H1 (cell line): ENCODE measurements at regions not wholly inside any gene's neighbourhood (a gene's known extent, or its start where the extent isn't known, plus 50 kb on each side); places are given as distances from the start of the nearest gene placed in this dataset.

Source experiments
- RBBP5 ChIP-seq: IDR thresholded peaks from 2 replicates; pipeline ENCODE4 v1.7.1; 2012; ENCODE audit warnings: low read depth, mild to moderate bottlenecking, inconsistent platforms, low read length, moderate library complexity, borderline replicate concordance
- RNF2 ChIP-seq: fragments of 200-900, 300-1000 bp; sonication (generic); IDR thresholded peaks from 2 replicates; pipeline ENCODE4 v1.7.1; 2016; ENCODE audit warnings: borderline replicate concordance, low read depth, mild to moderate bottlenecking, antibody characterized with exemption, low read length; ENCODE audit not compliant: poor library complexity, severe bottlenecking; ENCODE audit errors: missing control alignments

- TF ChIP-seq RNF2 (no peak), RBBP5 (no peak)
- TF ChIP-seq, all 59 proteins: peak for 0
Measured at GRCh38 chr22:48106715-48107259, 1344.3 kb downstream of the TBC1D22A start (continued).
